ENCODE measurements at regions not wholly inside any gene's neighbourhood (a gene's known extent, or its start where the extent isn't known, plus 50 kb on each side); places are given as distances from the start of the nearest gene placed in this dataset.

- in situ Hi-C loops (cut with HindIII; ENCODE audit: low sequenced_read_pairs), result no loop called here
- no peak overlapping the region for H3K4me3 ChIP-seq (ENCODE audit: low read depth, low read length)
- peak; percentile 38 for DNase-seq (ENCODE audit: low read depth, low spot score)
- TF ChIP-seq CTCF (IDR thresholded peaks at IDR 0.05; ENCODE audit: low read depth, low read length), result no peak
Observed at GRCh38 chr7:124440081-124440480, 325.5 kb downstream of the GPR37 start.

- TF ChIP-seq CTCF (IDR thresholded peaks at IDR 0.05; ENCODE audit: low read depth, low read length), result no peak
- no peak for DNase-seq (ENCODE audit: low read depth, low spot score)
- H3K4me3 ChIP-seq (ENCODE audit: low read depth, low read length), result no peak overlapping the region
- in situ Hi-C loops (cut with HindIII; ENCODE audit: low sequenced_read_pairs), result no loop called here
Observed at GRCh38 chr7:124432009-124432578, 333.5 kb downstream of the GPR37 start.

GRCh38 chr7:124429923-124430322 is 335.7 kb downstream of the GPR37 start:
- in situ Hi-C loops (cut with HindIII; ENCODE audit: low sequenced_read_pairs), result no loop called here
- no peak for DNase-seq (ENCODE audit: low read depth, low spot score)
- no peak overlapping the region for H3K4me3 ChIP-seq (ENCODE audit: low read depth, low read length)
- TF ChIP-seq CTCF (IDR thresholded peaks at IDR 0.05; ENCODE audit: low read depth, low read length), result no peak

GRCh38 chr7:124428781-124429180 is 336.8 kb downstream of the GPR37 start:
- in situ Hi-C loops (cut with HindIII; ENCODE audit: low sequenced_read_pairs), result no loop called here
- no peak for TF ChIP-seq CTCF (IDR thresholded peaks at IDR 0.05; ENCODE audit: low read depth, low read length)
- DNase-seq (ENCODE audit: low read depth, low spot score), result no peak
- H3K4me3 ChIP-seq (ENCODE audit: low read depth, low read length), result no peak overlapping the region

- in situ Hi-C loops (cut with HindIII; ENCODE audit: low sequenced_read_pairs), result no loop called here
- TF ChIP-seq CTCF (IDR thresholded peaks at IDR 0.05; ENCODE audit: low read depth, low read length), result no peak
- H3K4me3 ChIP-seq (ENCODE audit: low read depth, low read length), result no peak overlapping the region
- DNase-seq (ENCODE audit: low read depth, low spot score), result no peak
Observed at GRCh38 chr7:124426621-124427020, 339.0 kb downstream of the GPR37 start.

- H3K4me3 ChIP-seq (ENCODE audit: low read depth, low read length), result no peak overlapping the region
- DNase-seq (ENCODE audit: low read depth, low spot score), result no peak
- in situ Hi-C loops (cut with HindIII; ENCODE audit: low sequenced_read_pairs), result no loop called here
- no peak for TF ChIP-seq CTCF (IDR thresholded peaks at IDR 0.05; ENCODE audit: low read depth, low read length)
Observed at GRCh38 chr7:124423863-124424262, 341.7 kb downstream of the GPR37 start.

GRCh38 chr7:124422081-124422480 is 343.5 kb downstream of the GPR37 start:
- no peak for DNase-seq (ENCODE audit: low read depth, low spot score)
- H3K4me3 ChIP-seq (ENCODE audit: low read depth, low read length), result no peak overlapping the region
- in situ Hi-C loops (cut with HindIII; ENCODE audit: low sequenced_read_pairs), result no loop called here
- no peak for TF ChIP-seq CTCF (IDR thresholded peaks at IDR 0.05; ENCODE audit: low read depth, low read length)
